ENCODE measurements at regions not wholly inside any gene's neighbourhood (a gene's known extent, or its start where the extent isn't known, plus 50 kb on each side); places are given as distances from the start of the nearest gene placed in this dataset.

- H4K20me1 ChIP-seq (replicated peaks; ENCODE audit: control insufficient read depth, extremely low read depth, insufficient read depth, low read length): no peaks in the 10 kb centered on the region
- no peak overlapping the region for H3K4me3 ChIP-seq (replicated peaks in 1 of 3; ENCODE audit: insufficient read depth in 1 of 3, low read depth in 1 of 3, low read length in 3 of 3)
- no peaks in the 10 kb centered on the region for H3K4me1 ChIP-seq (ENCODE audit: control insufficient read depth, extremely low read depth, insufficient read depth, low read length)
- no peak for DNase-seq (ENCODE audit: low read depth, low spot score)
- no peak overlapping the region for H3K27ac ChIP-seq (ENCODE audit: insufficient read depth, low read depth, low read length)
- no peak for FAIRE-seq
- no peaks in the 10 kb centered on the region for H3K79me2 ChIP-seq (ENCODE audit: control insufficient read depth, insufficient read depth, low read length)
- H3K9me1 ChIP-seq (replicated peaks; ENCODE audit: control insufficient read depth, extremely low read depth, insufficient read depth, low read length): no peaks in the 10 kb centered on the region
- no TSS peak for BruUV-seq (replicated peaks)
- dilution Hi-C loops (cut with MboI; ENCODE audit: extremely low pct_ligation_motif_present, low sequenced_read_pairs): no loop called here
- no peaks in the 10 kb centered on the region for H3K27me3 ChIP-seq (ENCODE audit: control insufficient read depth in 2 of 2, insufficient read depth in 2 of 2, low read length in 2 of 2)
- no peak overlapping the region for H3K9ac ChIP-seq (replicated peaks; ENCODE audit: extremely low read depth, insufficient read depth, low read length)
- H2AFZ ChIP-seq (ENCODE audit: low read depth, low read length): no peak overlapping the region
- H3K36me3 ChIP-seq (ENCODE audit: control insufficient read depth in 2 of 2, extremely low read depth in 1 of 2, insufficient read depth in 2 of 2, low read length in 2 of 2): no peaks in the 10 kb centered on the region
- ChIA-PET POLR2A (no interaction called here), CTCF (interaction anchor here (0.9 kb wide), 1 partner anchor 21 kb away, joined by 3 read pairs; no protein-coding TSS in a partner anchor)
- no peak overlapping the region for H3K4me2 ChIP-seq (ENCODE audit: insufficient read depth, low read length)
- intact Hi-C loops (cut with micrococcal nuclease): no loop called here
- no peaks in the 10 kb centered on the region for H3K9me3 ChIP-seq (replicated peaks; ENCODE audit: control insufficient read depth, insufficient read depth, low read length)
- TF ChIP-seq MAX (IDR thresholded peaks at IDR 0.05; ENCODE audit: insufficient read depth, insufficient read length): no peak
- no peak for TF ChIP-seq JUN (IDR thresholded peaks at IDR 0.05; ENCODE audit: borderline replicate concordance, insufficient read depth, insufficient read length, low read depth)
- no peak for TF ChIP-seq EZH2 (IDR thresholded peaks at IDR 0.05; ENCODE audit: borderline replicate concordance, low read depth, low read length, severe bottlenecking)
- no peak for TF ChIP-seq MYC (IDR thresholded peaks at IDR 0.05; ENCODE audit: low read depth, low read length)
- TF ChIP-seq GATA2 (IDR thresholded peaks at IDR 0.05; ENCODE audit: insufficient read depth, insufficient read length, low read depth, low read length): no peak
- TF ChIP-seq POLR2A (IDR thresholded peaks at IDR 0.05; ENCODE audit: low read depth, low read length): no peak
- TF ChIP-seq CTCF (IDR thresholded peaks at IDR 0.05; ENCODE audit: extremely low read depth in 1 of 2, insufficient read depth in 1 of 2, low read depth in 1 of 2, low read length in 2 of 2): no peak
- no peak for TF ChIP-seq POLR2AphosphoS5 (IDR thresholded peaks at IDR 0.05; ENCODE audit: insufficient read depth, low read depth, low read length)
- TF ChIP-seq FOS (IDR thresholded peaks at IDR 0.05; ENCODE audit: borderline replicate concordance, insufficient read depth, low read length): no peak
Observed at GRCh38 chr21:27171707-27172106, 204.8 kb upstream of the ADAMTS5 start.
